ENCODE measurements at regions not wholly inside any gene's neighbourhood (a gene's known extent, or its start where the extent isn't known, plus 50 kb on each side); places are given as distances from the start of the nearest gene placed in this dataset.

GRCh38 chr2:8584174-8585066, 97.4 kb upstream of the ID2 start:
- H3K4me1 Mint-ChIP-seq, result peaks cover 33 to 39% of the 10 kb centered on the region in 2 experiments
- peak overlapping the region; percentile 48 to 63 for H3K4me3 Mint-ChIP-seq
- H3K56ac ChIP-seq (ENCODE audit: insufficient read length, low read depth, low read length), result no peak overlapping the region
- no peak overlapping the region for H2AK5ac ChIP-seq (ENCODE audit: insufficient read length, low read length)
- no peaks in the 10 kb centered on the region for H3K9me3 ChIP-seq (ENCODE audit: control insufficient read depth, low read depth, low read length)
- H3K23ac ChIP-seq (ENCODE audit: insufficient read length, low read depth, low read length), result no peak overlapping the region
- H3K4ac ChIP-seq (ENCODE audit: low read depth, low read length), result no peak overlapping the region
- H2BK12ac ChIP-seq (ENCODE audit: insufficient read length, low read depth, low read length), result no peak overlapping the region
- H4K8ac ChIP-seq (replicated peaks; ENCODE audit: insufficient read length, low read depth, low read length), result no peak overlapping the region
- no peaks in the 10 kb centered on the region for H4K20me1 ChIP-seq (ENCODE audit: control insufficient read depth, insufficient read depth, insufficient read length)
- H2AFZ ChIP-seq (ENCODE audit: low read length), result no peak overlapping the region
- peak overlapping the region; percentile 14 for H3K4me2 ChIP-seq (ENCODE audit: insufficient read depth, insufficient read length, low read length)
- no peak for TF ChIP-seq CTCF (conservative IDR thresholded peaks at IDR 0.05)
- H3K4me1 ChIP-seq (ENCODE audit: insufficient read depth, low read length), result no peaks in the 10 kb centered on the region; the same call in 1 of the 2 replicates
- peak overlapping the region in 2 of 3 experiments; percentile 49 to 92; a peak in 5 of 7 replicates for H3K27ac Mint-ChIP-seq
- WGBS (ENCODE audit: extremely low coverage, insufficient read length, low lambda C conversion rate), result no CpG with 5 or more reads among the region's 29 CpGs
- H3K14ac ChIP-seq (ENCODE audit: insufficient read depth, low read length), result no peak overlapping the region
- peaks cover 21% of the 10 kb centered on the region for H3K27me3 Mint-ChIP-seq (ENCODE audit: low read depth)
- H2BK5ac ChIP-seq (ENCODE audit: insufficient read length, low read length), result no peak overlapping the region
- H2BK120ac ChIP-seq (ENCODE audit: low read depth, low read length, poor library complexity, severe bottlenecking), result no peak overlapping the region
- H3K18ac ChIP-seq (ENCODE audit: insufficient read length, low read depth, low read length), result no peak overlapping the region
- no peaks in the 10 kb centered on the region; a peak in 2 of 5 replicates for H3K9me3 Mint-ChIP-seq
- no peaks in the 10 kb centered on the region for H3K27me3 ChIP-seq (ENCODE audit: insufficient read depth, low read length)
- no peaks in the 10 kb centered on the region for H3K79me2 ChIP-seq (ENCODE audit: insufficient read depth, low read length)
- no peak overlapping the region for H2BK15ac ChIP-seq (ENCODE audit: low read depth, low read length)
- no peak overlapping the region for H3K9ac ChIP-seq (ENCODE audit: extremely low read depth, insufficient read length, low read length)
- DNase-seq, result no peak
- H3K79me1 ChIP-seq (ENCODE audit: insufficient read depth, low read depth, low read length, poor library complexity, severe bottlenecking), result no peaks in the 10 kb centered on the region
- H4K5ac ChIP-seq (ENCODE audit: insufficient read length, low read depth, low read length), result no peak overlapping the region
- no peak overlapping the region for H3T11ph ChIP-seq (ENCODE audit: low read length)
- no peak overlapping the region for H4K91ac ChIP-seq (ENCODE audit: insufficient read length, low read depth, low read length)
- H3K36me3 Mint-ChIP-seq (ENCODE audit: insufficient read depth in 1 of 3, low read depth in 3 of 3), result no peaks in the 10 kb centered on the region; a peak in 2 of 7 replicates
- no peaks in the 10 kb centered on the region for H3K23me2 ChIP-seq (ENCODE audit: insufficient read length, low read depth, low read length, poor library complexity, severe bottlenecking)
- H3K27ac ChIP-seq (ENCODE audit: insufficient read length, low read depth, low read length), result no peak overlapping the region
- H2BK20ac ChIP-seq (ENCODE audit: low read depth, low read length, poor library complexity, severe bottlenecking), result no peak overlapping the region

All from H9 (cell line).